Loucy (cell line): ENCODE measurements at regions not wholly inside any gene's neighbourhood (a gene's known extent, or its start where the extent isn't known, plus 50 kb on each side); places are given as distances from the start of the nearest gene placed in this dataset.

Experiments
- H2AFZ ChIP-seq: fragments of 200-600 bp; sonication (generic); 2 replicates; pipeline ENCODE4 v1.6.0; 2016; ENCODE audit warnings: antibody characterized with exemption, mild to moderate bottlenecking, low read length, moderate library complexity
- H3F3A ChIP-seq: fragments of 200-600 bp; 2 replicates; pipeline ENCODE4 v1.6.0; 2016; ENCODE audit warnings: antibody characterized with exemption, low read depth, mild to moderate bottlenecking
- H3K27me3 ChIP-seq: fragments of 200-600 bp; sonication (generic); 2 replicates; pipeline ENCODE4 v1.6.1; 2014; ENCODE audit warnings: low read length, mild to moderate bottlenecking; ENCODE audit not compliant: insufficient read depth, poor library complexity, severe bottlenecking
- H3K36me3 ChIP-seq: fragments of 200-600 bp; sonication (generic); 2 replicates; pipeline ENCODE4 v1.6.1; 2016; ENCODE audit warnings: low read length; ENCODE audit not compliant: insufficient read depth
- H3K4me1 ChIP-seq: fragments of 200-600 bp; sonication (generic); 2 replicates; pipeline ENCODE4 v1.5.1; 2014; ENCODE audit warnings: low read length, mild to moderate bottlenecking; ENCODE audit not compliant: insufficient read depth, poor library complexity, severe bottlenecking
- H3K4me2 ChIP-seq: fragments of 200-600 bp; sonication (generic); 2 replicates; pipeline ENCODE4 v1.6.0; 2014; ENCODE audit warnings: antibody characterized with exemption, low read length, low read depth, mild to moderate bottlenecking; ENCODE audit not compliant: poor library complexity, severe bottlenecking
- H3K4me3 ChIP-seq: fragments of 200-600 bp; sonication (generic); 2 replicates; pipeline ENCODE4 v1.5.1; 2014; ENCODE audit warnings: low read length, mild to moderate bottlenecking, mixed read lengths; ENCODE audit not compliant: poor library complexity, severe bottlenecking
- H3K79me2 ChIP-seq: fragments of 200-600 bp; sonication (generic); 2 replicates; pipeline ENCODE4 v1.6.1; 2014; ENCODE audit warnings: low read length; ENCODE audit not compliant: insufficient read depth
- H3K9ac ChIP-seq: fragments of 200-600 bp; sonication (generic); 2 replicates; pipeline ENCODE4 v1.6.0; 2014; ENCODE audit warnings: mild to moderate bottlenecking, low read depth, low read length, moderate library complexity; ENCODE audit not compliant: poor library complexity, severe bottlenecking
- H3K9me2 ChIP-seq: fragments of 200-600 bp; sonication (generic); replicated peaks from 2 replicates; pipeline ENCODE4 v1.6.1; 2016; ENCODE audit warnings: low read depth, low read length, mixed read lengths
- H3K9me3 ChIP-seq: fragments of 200-600 bp; sonication (generic); 2 replicates; pipeline ENCODE4 v1.6.1; 2014; ENCODE audit warnings: mild to moderate bottlenecking, antibody characterized with exemption, low read length, low read depth; ENCODE audit not compliant: insufficient read depth
- H4K20me1 ChIP-seq: fragments of 200-600 bp; sonication (generic); 2 replicates; pipeline ENCODE4 v1.6.0; 2014; ENCODE audit warnings: antibody characterized with exemption, low read length, mild to moderate bottlenecking; ENCODE audit not compliant: insufficient read depth, poor library complexity, severe bottlenecking
- CTCF ChIP-seq: fragments of 200-600 bp; sonication (generic); conservative IDR thresholded peaks from 2 replicates; pipeline ENCODE4 v1.5.1; 2014; ENCODE audit warnings: mild to moderate bottlenecking, antibody characterized with exemption, low read length
- EZH2phosphoT487 ChIP-seq: fragments of 200-600 bp; IDR thresholded peaks from 2 replicates; pipeline ENCODE4 v1.6.1; 2018; ENCODE audit warnings: antibody characterized with exemption, mild to moderate bottlenecking, moderate library complexity, borderline replicate concordance

GRCh38 chr22:27583856-27584255 lies 217.7 kb downstream of the MN1 start:
- no peak overlapping the region for H3K9ac ChIP-seq
- no peaks in the 10 kb centered on the region for H3K9me2 ChIP-seq
- H3K36me3 ChIP-seq = no peaks in the 10 kb centered on the region
- no peaks in the 10 kb centered on the region for H3K9me3 ChIP-seq
- no peaks in the 10 kb centered on the region for H3K27me3 ChIP-seq
- no peaks in the 10 kb centered on the region for H3K79me2 ChIP-seq
- H3K4me1 ChIP-seq = no peaks in the 10 kb centered on the region
- TF ChIP-seq EZH2phosphoT487 = no peak
- TF ChIP-seq CTCF = no peak
- H3F3A ChIP-seq = no peaks in the 10 kb centered on the region
- no peak overlapping the region for H3K4me2 ChIP-seq
- H3K4me3 ChIP-seq = no peak overlapping the region
- no peak overlapping the region for H2AFZ ChIP-seq
- H4K20me1 ChIP-seq = no peaks in the 10 kb centered on the region

- TF ChIP-seq EZH2phosphoT487 (no peak), CTCF (no peak)
- Histone ChIP-seq H3K79me2 (no peaks in the 10 kb centered on the region), H3K27me3 (no peaks in the 10 kb centered on the region)
These were observed 216.4 kb downstream of the MN1 start for GRCh38 chr22:27585141-27585540.

GRCh38 chr22:27588268-27588667 lies 213.3 kb downstream of the MN1 start:
- TF ChIP-seq EZH2phosphoT487 (no peak), CTCF (no peak)
- no peaks in the 10 kb centered on the region for H3F3A ChIP-seq
- H3K4me2 ChIP-seq = no peak overlapping the region
- H3K9me3 ChIP-seq = no peaks in the 10 kb centered on the region
- no peaks in the 10 kb centered on the region for H3K9me2 ChIP-seq
- H2AFZ ChIP-seq = no peak overlapping the region
- H3K79me2 ChIP-seq = no peaks in the 10 kb centered on the region
- no peaks in the 10 kb centered on the region for H3K27me3 ChIP-seq
- no peaks in the 10 kb centered on the region for H3K36me3 ChIP-seq
- H3K9ac ChIP-seq = no peak overlapping the region
- no peaks in the 10 kb centered on the region for H3K4me1 ChIP-seq
- H3K4me3 ChIP-seq = no peak overlapping the region
- H4K20me1 ChIP-seq = no peaks in the 10 kb centered on the region

More at GRCh38 chr22:27585141-27585540, 216.4 kb downstream of the MN1 start:
- Histone ChIP-seq H3K4me3 (no peak overlapping the region), H3K4me1 (no peaks in the 10 kb centered on the region), H3K9ac (no peak overlapping the region), H3K9me3 (no peaks in the 10 kb centered on the region), H3K36me3 (no peaks in the 10 kb centered on the region), H3K9me2 (no peaks in the 10 kb centered on the region), H4K20me1 (no peaks in the 10 kb centered on the region), H3F3A (no peaks in the 10 kb centered on the region), H3K4me2 (no peak overlapping the region), H2AFZ (no peak overlapping the region)
